Fibroblast of lung (primary cell): ENCODE measurements at regions not wholly inside any gene's neighbourhood (a gene's known extent, or its start where the extent isn't known, plus 50 kb on each side); places are given as distances from the start of the nearest gene placed in this dataset.
A peak's percentile ranks its signal among the peaks of the same experiment; 100 is the strongest.
"Not testable (repeated sequence)": the region's sequence is repeated elsewhere in the genome, so short reads cannot be mapped to it uniquely, and the experiment has no call there.

Source experiments
- DNase-seq, 2 donors: peaks; one replicate each; pipeline versions ENCODE4 v3.0.0 to v3.0.0-alpha.2; 2010; ENCODE audit warnings: low read depth in 2 of 2
- H2AFZ ChIP-seq: 2 replicates; pipeline ENCODE4 v1.5.1; 2012; ENCODE audit warnings: low read length, control low read depth, inconsistent platforms
- H3K27ac ChIP-seq: 2 replicates; pipeline ENCODE4 v1.5.1; 2011; ENCODE audit warnings: low read length, control low read depth; ENCODE audit not compliant: insufficient read depth
- H3K27me3 ChIP-seq: 2 replicates; pipeline ENCODE4 v1.5.1; 2011; ENCODE audit warnings: mild to moderate bottlenecking, low read length; ENCODE audit not compliant: control insufficient read depth, insufficient read depth
- H3K36me3 ChIP-seq: 2 replicates; pipeline ENCODE4 v1.5.1; 2011; ENCODE audit warnings: low read length; ENCODE audit not compliant: control insufficient read depth, insufficient read depth
- H3K4me1 ChIP-seq: 2 replicates; pipeline ENCODE4 v1.5.1; 2011; ENCODE audit warnings: low read length; ENCODE audit not compliant: control insufficient read depth, insufficient read depth; ENCODE audit errors: extremely low read depth
- H3K4me2 ChIP-seq: 2 replicates; pipeline ENCODE4 v1.5.1; 2011; ENCODE audit warnings: low read length, control low read depth; ENCODE audit not compliant: insufficient read depth; ENCODE audit errors: extremely low read depth
- H3K4me3 ChIP-seq, 4 experiments: fragments of 200-600 bp in 1 of 4; sonication (generic) in 1 of 4; replicated peaks in 1 of 4; 2 replicates each; pipeline ENCODE4 v1.5.1; 2011 to 2016; ENCODE audit warnings: low read length in 4 of 4, low read depth in 3 of 4, mild to moderate bottlenecking in 3 of 4, control low read depth in 2 of 4, inconsistent platforms in 1 of 4, mixed read lengths in 1 of 4; ENCODE audit not compliant: insufficient read depth in 1 of 4; ENCODE audit errors: control extremely low read depth in 1 of 4
- H3K79me2 ChIP-seq: 2 replicates; pipeline ENCODE4 v1.5.1; 2012; ENCODE audit warnings: mild to moderate bottlenecking, low read length, inconsistent platforms; ENCODE audit not compliant: control insufficient read depth, insufficient read depth
- H3K9ac ChIP-seq: 2 replicates; pipeline ENCODE4 v1.5.1; 2011; ENCODE audit warnings: mild to moderate bottlenecking, low read length, control low read depth; ENCODE audit not compliant: insufficient read depth
- H3K9me3 ChIP-seq: 2 replicates; pipeline ENCODE4 v1.5.1; 2012; ENCODE audit warnings: low read depth, low read length; ENCODE audit not compliant: control insufficient read depth, insufficient read depth
- H4K20me1 ChIP-seq: 2 replicates; pipeline ENCODE4 v1.5.1; 2011; ENCODE audit warnings: low read length; ENCODE audit not compliant: control insufficient read depth, insufficient read depth; ENCODE audit errors: extremely low read depth
- CTCF ChIP-seq, 2 donors: IDR thresholded peaks in 1 of 2; conservative IDR thresholded peaks in 1 of 2; 1 replicate in 1 of 2; 2 replicates in 1 of 2; pipeline ENCODE4 v1.5.1; 2011 to 2012; ENCODE audit warnings: low read length in 2 of 2, control low read depth in 1 of 2, inconsistent platforms in 1 of 2, low read depth in 1 of 2, mild to moderate bottlenecking in 1 of 2
- EZH2 ChIP-seq: IDR thresholded peaks from 2 replicates; pipeline ENCODE4 v1.5.1; 2012; ENCODE audit warnings: low read length, control low read depth, mild to moderate bottlenecking; ENCODE audit errors: missing control alignments

GRCh38 chr13:33355201-33355895 is 69.8 kb upstream of the STARD13 start:
- no peaks in the 10 kb centered on the region for H4K20me1 ChIP-seq
- no peaks in the 10 kb centered on the region for H3K27me3 ChIP-seq
- H3K4me1 ChIP-seq: no peaks in the 10 kb centered on the region
- no peak overlapping the region for H2AFZ ChIP-seq
- DNase-seq: peak in 1 of 2 donors; percentile 89
- H3K79me2 ChIP-seq: no peaks in the 10 kb centered on the region
- H3K4me2 ChIP-seq: no peak overlapping the region
- TF ChIP-seq EZH2: no peak
- TF ChIP-seq CTCF (conservative IDR thresholded peaks at IDR 0.05 in 1 of 2, IDR thresholded peaks at IDR 0.05 in 1 of 2; ENCODE audit: low read depth in 1 of 2, low read length in 2 of 2): no peak
- H3K27ac ChIP-seq: no peak overlapping the region
- no peaks in the 10 kb centered on the region for H3K36me3 ChIP-seq
- no peaks in the 10 kb centered on the region for H3K9me3 ChIP-seq
- H3K4me3 ChIP-seq: no peak overlapping the region
- no peak overlapping the region for H3K9ac ChIP-seq

GRCh38 chr13:33358076-33358475 is 72.5 kb upstream of the STARD13 start:
- not testable (repeated sequence) for H3K27ac ChIP-seq, H3K9ac ChIP-seq, H3K4me2 ChIP-seq, H2AFZ ChIP-seq, H3K79me2 ChIP-seq, H4K20me1 ChIP-seq, H3K36me3 ChIP-seq, H3K4me1 ChIP-seq, DNase-seq, H3K9me3 ChIP-seq, H3K4me3 ChIP-seq, H3K27me3 ChIP-seq

- Histone ChIP-seq H3K27ac (no peak overlapping the region), H3K9ac (no peak overlapping the region), H3K4me2 (no peak overlapping the region), H3K36me3 (no peaks in the 10 kb centered on the region), H2AFZ (no peak overlapping the region), H3K79me2 (no peaks in the 10 kb centered on the region), H3K4me1 (no peaks in the 10 kb centered on the region), H3K9me3 (no peaks in the 10 kb centered on the region), H3K27me3 (no peaks in the 10 kb centered on the region), H4K20me1 (no peaks in the 10 kb centered on the region), H3K4me3 (no peak overlapping the region)
- no peak for DNase-seq
- TF ChIP-seq EZH2: no peak
- no peak for TF ChIP-seq CTCF (conservative IDR thresholded peaks at IDR 0.05 in 1 of 2, IDR thresholded peaks at IDR 0.05 in 1 of 2; ENCODE audit: low read depth in 1 of 2, low read length in 2 of 2)
Observed at GRCh38 chr13:33362986-33363727, 77.6 kb upstream of the STARD13 start.
